Sigmoid colon (tissue), 3 donors: ENCODE measurements at regions not wholly inside any gene's neighbourhood (a gene's known extent, or its start where the extent isn't known, plus 50 kb on each side); places are given as distances from the start of the nearest gene placed in this dataset.

Experiments used
- POLR2A ChIP-seq, 2 donors: fragments of 450-650 bp; IDR thresholded peaks; one replicate each; pipeline ENCODE4 v1.6.1; 2016; ENCODE audit warnings: antibody characterized with exemption in 2 of 2, mild to moderate bottlenecking in 2 of 2, moderate library complexity in 2 of 2
- TF ChIP-seq, protein P1 (sequence below), 4 experiments: fragments of 450-650 bp in 3 of 4; fragments of 200-600 bp in 1 of 4; IDR thresholded peaks; one replicate each; pipeline ENCODE4 v1.5.1; 2016 to 2019; ENCODE audit warnings: antibody characterized with exemption in 4 of 4, mild to moderate bottlenecking in 3 of 4, moderate library complexity in 2 of 4

DNA sequence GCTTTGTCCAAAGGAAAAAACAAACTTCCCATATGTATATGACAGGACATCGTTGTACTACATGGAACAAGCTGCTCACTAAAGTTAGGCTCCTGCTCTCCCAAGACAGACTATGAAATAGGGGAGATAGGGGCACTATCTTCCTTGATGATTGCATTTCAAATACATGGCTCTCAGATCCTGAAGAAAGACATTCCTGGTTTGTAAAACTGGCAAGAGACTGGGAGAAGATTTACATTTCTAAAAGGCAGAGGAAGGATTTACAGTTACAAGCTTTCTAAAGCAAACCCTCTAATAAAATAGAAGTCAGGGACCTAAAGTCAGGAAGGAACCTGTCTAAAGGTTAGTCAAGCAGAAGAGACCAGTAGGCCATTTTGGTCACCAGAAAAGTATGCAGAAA is 103.7 kb downstream of the SLC17A6 start:
- TF ChIP-seq, protein P1, sequence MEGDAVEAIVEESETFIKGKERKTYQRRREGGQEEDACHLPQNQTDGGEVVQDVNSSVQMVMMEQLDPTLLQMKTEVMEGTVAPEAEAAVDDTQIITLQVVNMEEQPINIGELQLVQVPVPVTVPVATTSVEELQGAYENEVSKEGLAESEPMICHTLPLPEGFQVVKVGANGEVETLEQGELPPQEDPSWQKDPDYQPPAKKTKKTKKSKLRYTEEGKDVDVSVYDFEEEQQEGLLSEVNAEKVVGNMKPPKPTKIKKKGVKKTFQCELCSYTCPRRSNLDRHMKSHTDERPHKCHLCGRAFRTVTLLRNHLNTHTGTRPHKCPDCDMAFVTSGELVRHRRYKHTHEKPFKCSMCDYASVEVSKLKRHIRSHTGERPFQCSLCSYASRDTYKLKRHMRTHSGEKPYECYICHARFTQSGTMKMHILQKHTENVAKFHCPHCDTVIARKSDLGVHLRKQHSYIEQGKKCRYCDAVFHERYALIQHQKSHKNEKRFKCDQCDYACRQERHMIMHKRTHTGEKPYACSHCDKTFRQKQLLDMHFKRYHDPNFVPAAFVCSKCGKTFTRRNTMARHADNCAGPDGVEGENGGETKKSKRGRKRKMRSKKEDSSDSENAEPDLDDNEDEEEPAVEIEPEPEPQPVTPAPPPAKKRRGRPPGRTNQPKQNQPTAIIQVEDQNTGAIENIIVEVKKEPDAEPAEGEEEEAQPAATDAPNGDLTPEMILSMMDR (IDR thresholded peaks at IDR 0.05) = no peak
- TF ChIP-seq POLR2A (IDR thresholded peaks at IDR 0.05) = no peak
